ENCODE measurements at regions not wholly inside any gene's neighbourhood (a gene's known extent, or its start where the extent isn't known, plus 50 kb on each side); places are given as distances from the start of the nearest gene placed in this dataset.

DNA sequence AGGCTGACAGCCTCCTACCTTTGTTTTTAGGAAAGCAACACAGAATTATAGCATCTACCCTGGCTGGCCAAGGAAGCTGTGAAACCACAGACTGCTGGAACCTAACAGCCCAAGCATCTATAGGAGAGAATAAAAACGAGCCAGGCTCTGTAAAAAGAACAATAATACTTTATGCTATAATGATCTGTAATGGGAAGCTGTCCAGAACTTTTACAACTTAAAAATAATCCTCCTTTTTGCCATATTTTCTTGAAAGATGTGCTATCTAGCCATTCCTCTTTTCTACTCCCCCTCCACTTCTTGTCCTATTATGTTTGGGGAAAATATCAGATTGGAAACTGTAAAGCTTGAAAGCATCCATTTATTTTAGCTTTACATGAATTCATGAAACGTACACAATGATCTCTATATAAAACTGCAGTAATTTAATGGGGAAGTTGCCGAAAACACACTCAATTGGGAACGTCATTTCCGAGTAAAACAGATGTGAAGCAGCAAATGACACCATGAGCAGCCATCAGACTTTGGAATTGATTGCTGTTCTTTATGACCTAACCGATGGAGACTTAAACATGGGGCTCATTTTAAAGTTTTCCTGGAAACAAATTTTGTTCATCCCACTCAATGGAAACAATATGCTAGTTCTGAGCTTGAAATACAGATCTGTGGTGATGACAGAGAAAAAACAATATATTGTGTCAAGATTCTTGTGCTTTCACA, 450.3 kb upstream of the CLINT1 start:
- H3K27ac ChIP-seq (ENCODE audit: low read length), result no peak overlapping the region
- H3K36me3 ChIP-seq (ENCODE audit: control insufficient read depth, insufficient read depth, low read length), result no peaks in the 10 kb centered on the region
- H3K4me1 ChIP-seq (ENCODE audit: control insufficient read depth, insufficient read depth, low read length), result no peaks in the 10 kb centered on the region
- no peaks in the 10 kb centered on the region for H3K4me1 Mint-ChIP-seq
- no peaks in the 10 kb centered on the region for H3K27me3 ChIP-seq (ENCODE audit: control insufficient read depth, insufficient read depth, low read length)
- no peak overlapping the region for H3K4me3 Mint-ChIP-seq
- H3K27me3 Mint-ChIP-seq (ENCODE audit: low read depth in 2 of 2), result no peaks in the 10 kb centered on the region
- H3K4me3 ChIP-seq (ENCODE audit: low read length), result no peak overlapping the region
- ATAC-seq (no peak), DNase-seq (no peak)
- WGBS (ENCODE audit: insufficient coverage), result 90% methylated on average over 5 of the region's 6 CpGs
- no peaks in the 10 kb centered on the region for H3K36me3 Mint-ChIP-seq
- peaks cover 0 to 3% of the 10 kb centered on the region in 2 donors for H3K9me3 Mint-ChIP-seq
- intact Hi-C loops (cut with micrococcal nuclease), result no loop called here
- TF ChIP-seq, protein P1, sequence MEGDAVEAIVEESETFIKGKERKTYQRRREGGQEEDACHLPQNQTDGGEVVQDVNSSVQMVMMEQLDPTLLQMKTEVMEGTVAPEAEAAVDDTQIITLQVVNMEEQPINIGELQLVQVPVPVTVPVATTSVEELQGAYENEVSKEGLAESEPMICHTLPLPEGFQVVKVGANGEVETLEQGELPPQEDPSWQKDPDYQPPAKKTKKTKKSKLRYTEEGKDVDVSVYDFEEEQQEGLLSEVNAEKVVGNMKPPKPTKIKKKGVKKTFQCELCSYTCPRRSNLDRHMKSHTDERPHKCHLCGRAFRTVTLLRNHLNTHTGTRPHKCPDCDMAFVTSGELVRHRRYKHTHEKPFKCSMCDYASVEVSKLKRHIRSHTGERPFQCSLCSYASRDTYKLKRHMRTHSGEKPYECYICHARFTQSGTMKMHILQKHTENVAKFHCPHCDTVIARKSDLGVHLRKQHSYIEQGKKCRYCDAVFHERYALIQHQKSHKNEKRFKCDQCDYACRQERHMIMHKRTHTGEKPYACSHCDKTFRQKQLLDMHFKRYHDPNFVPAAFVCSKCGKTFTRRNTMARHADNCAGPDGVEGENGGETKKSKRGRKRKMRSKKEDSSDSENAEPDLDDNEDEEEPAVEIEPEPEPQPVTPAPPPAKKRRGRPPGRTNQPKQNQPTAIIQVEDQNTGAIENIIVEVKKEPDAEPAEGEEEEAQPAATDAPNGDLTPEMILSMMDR (IDR thresholded peaks at IDR 0.05), result no peak
- no peaks in the 10 kb centered on the region for H3K9me3 ChIP-seq (ENCODE audit: control insufficient read depth, insufficient read depth, low read length)
- H3K27ac Mint-ChIP-seq, result no peak overlapping the region

DNA sequence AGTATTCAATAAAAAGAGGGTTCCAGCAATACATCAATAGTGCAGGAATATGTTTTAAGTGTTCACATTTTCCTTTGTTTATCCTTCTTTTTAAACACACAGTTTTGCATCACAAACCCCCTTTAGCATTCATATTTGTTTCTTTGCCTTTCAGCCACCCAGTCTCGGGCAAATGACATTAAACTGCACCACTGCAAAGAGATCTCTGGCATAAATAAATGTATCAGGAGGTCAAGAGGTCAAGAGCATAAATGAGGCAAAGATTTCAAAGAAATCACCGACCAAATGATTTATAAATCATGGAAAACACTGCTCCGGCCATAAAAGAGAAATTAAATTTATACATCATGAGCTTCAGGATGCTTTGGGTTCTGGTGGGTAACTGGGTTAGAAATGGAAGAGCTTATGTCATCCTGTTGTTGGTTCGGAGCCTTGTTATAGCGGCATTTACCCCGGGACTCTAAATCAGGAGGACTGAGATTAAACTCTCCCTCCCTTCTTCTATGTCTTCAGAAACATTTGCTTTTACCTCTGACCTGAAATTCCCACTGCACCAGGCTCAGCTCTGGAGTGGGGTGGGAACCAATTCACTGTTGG, 449.6 kb upstream of the CLINT1 start:
- TF ChIP-seq, protein P1 (IDR thresholded peaks at IDR 0.05), result no peak
- Histone ChIP-seq H3K9me3 (ENCODE audit: control insufficient read depth, insufficient read depth, low read length) (no peaks in the 10 kb centered on the region), H3K4me3 (ENCODE audit: low read length) (no peak overlapping the region), H3K4me1 (ENCODE audit: control insufficient read depth, insufficient read depth, low read length) (no peaks in the 10 kb centered on the region), H3K27me3 (ENCODE audit: control insufficient read depth, insufficient read depth, low read length) (no peaks in the 10 kb centered on the region), H3K36me3 (ENCODE audit: control insufficient read depth, insufficient read depth, low read length) (no peaks in the 10 kb centered on the region), H3K27ac (ENCODE audit: low read length) (no peak overlapping the region)
- Mint-ChIP-seq H3K9me3 (peaks cover 0 to 3% of the 10 kb centered on the region in 2 donors), H3K4me1 (no peaks in the 10 kb centered on the region), H3K27ac (no peak overlapping the region), H3K4me3 (no peak overlapping the region), H3K36me3 (no peaks in the 10 kb centered on the region), H3K27me3 (ENCODE audit: low read depth in 2 of 2) (no peaks in the 10 kb centered on the region)
- ATAC-seq (no peak), DNase-seq (no peak)
- 85% methylated on average over 4 of the region's 6 CpGs for WGBS (ENCODE audit: insufficient coverage)
- intact Hi-C loops (cut with micrococcal nuclease), result no loop called here

DNA sequence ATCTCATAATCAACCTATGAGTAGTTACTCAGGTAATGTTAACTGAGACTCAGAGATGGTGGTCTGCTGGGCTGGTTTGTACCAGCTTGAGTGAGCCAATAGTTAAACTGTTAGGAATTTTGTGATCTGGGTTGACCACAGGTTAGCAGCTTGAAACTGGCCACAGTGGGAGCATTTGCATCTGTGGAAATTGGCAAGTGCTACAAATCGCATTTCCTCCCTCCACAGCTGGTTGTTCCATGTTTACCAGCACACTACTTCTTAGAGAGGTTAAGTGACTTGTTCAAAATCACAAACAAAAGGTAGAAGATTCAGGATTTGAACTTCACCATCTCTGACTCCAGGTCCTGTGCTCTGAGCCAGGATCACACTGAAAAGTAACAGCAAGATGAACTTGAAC, 446.9 kb upstream of the CLINT1 start:
- Mint-ChIP-seq H3K27ac (no peak overlapping the region), H3K36me3 (no peaks in the 10 kb centered on the region)
- no peak for ATAC-seq

More for the DNA sequence above, 446.9 kb upstream of the CLINT1 start:
- Mint-ChIP-seq H3K4me1 (no peaks in the 10 kb centered on the region), H3K27me3 (ENCODE audit: low read depth in 2 of 2) (no peaks in the 10 kb centered on the region), H3K4me3 (no peak overlapping the region), H3K9me3 (peaks cover 0 to 3% of the 10 kb centered on the region in 2 donors)
- TF ChIP-seq, protein P1 (IDR thresholded peaks at IDR 0.05), result no peak
- no peaks in the 10 kb centered on the region for H3K27me3 ChIP-seq (ENCODE audit: control insufficient read depth, insufficient read depth, low read length)
- H3K4me3 ChIP-seq (ENCODE audit: low read length), result no peak overlapping the region
- H3K27ac ChIP-seq (ENCODE audit: low read length), result no peak overlapping the region
- H3K9me3 ChIP-seq (ENCODE audit: control insufficient read depth, insufficient read depth, low read length), result no peaks in the 10 kb centered on the region
- WGBS (ENCODE audit: insufficient coverage), result 86% methylated on average over 1 of the region's 1 CpG
- intact Hi-C loops (cut with micrococcal nuclease), result no loop called here
- H3K4me1 ChIP-seq (ENCODE audit: control insufficient read depth, insufficient read depth, low read length), result no peaks in the 10 kb centered on the region
- no peak for DNase-seq
- no peaks in the 10 kb centered on the region for H3K36me3 ChIP-seq (ENCODE audit: control insufficient read depth, insufficient read depth, low read length)

Measured in natural killer cell (primary cell).